HepG2 (cell line): ENCODE measurements at regions not wholly inside any gene's neighbourhood (a gene's known extent, or its start where the extent isn't known, plus 50 kb on each side); places are given as distances from the start of the nearest gene placed in this dataset.

Source experiments
- ATAC-seq: fragments of 200-7000 bp; cut with Tn5 transposase; 3 replicates; pipeline ENCODE4 v1.9.1; 2020; ENCODE audit warnings: mild to moderate bottlenecking, moderate library complexity
- BruUV-seq: library from RNA; stranded (reverse); fragments of 400-500 nt; replicated peaks from 2 replicates; lab custom pipeline; 2021; lab: Mats Ljungman, UMichigan
- CTCF ChIA-PET: fragments of 300-600 bp; formaldehyde crosslinking; extraction: SDS; loops from one replicate; lab custom pipeline; 2021; ENCODE audit warnings: low total read pairs, inconsistent platforms, low intra/inter-chr PET ratio; lab: Yijun Ruan, JAX
- POLR2A ChIA-PET: fragments of 350-600 bp; sonication (Branson Sonifier 250); formaldehyde crosslinking; loops from one replicate; lab custom pipeline; 2020; ENCODE audit warnings: antibody characterized with exemption, inconsistent platforms; lab: Yijun Ruan, JAX
- DNase-seq: peaks from one replicate; pipeline ENCODE4 v3.0.0-alpha.2; 2015; ENCODE audit warnings: low spot score
- FAIRE-seq: peaks from 3 replicates; lab custom pipeline; 2011; peaks lifted over from hg19 to GRCh38; lab: Jason Lieb, UNC
- H2AFZ ChIP-seq: one replicate; pipeline ENCODE4 v1.6.1; 2011; ENCODE audit warnings: low read length, inconsistent platforms
- H3K27ac ChIP-seq: fragments of 300-600 bp; 3 replicates; pipeline ENCODE4 v1.8.0; 2011; ENCODE audit warnings: mixed run types, mild to moderate bottlenecking, mixed read lengths, low read length, inconsistent platforms; ENCODE audit not compliant: insufficient read depth; ENCODE audit errors: extremely low read length
- H3K27me3 ChIP-seq, 2 experiments: fragments of 200-600 bp in 1 of 2; 2 replicates in 1 of 2; 3 replicates in 1 of 2; pipeline versions ENCODE4 v1.6.0 to v1.8.0; 2011; ENCODE audit warnings: low read length in 2 of 2, mild to moderate bottlenecking in 2 of 2, moderate library complexity in 2 of 2, inconsistent platforms in 1 of 2; ENCODE audit not compliant: insufficient read depth in 2 of 2, control insufficient read depth in 1 of 2
- H3K36me3 ChIP-seq, 2 experiments: fragments of 200-600 bp in 1 of 2; replicated peaks in 1 of 2; 2 replicates in 1 of 2; 3 replicates in 1 of 2; pipeline versions ENCODE4 v1.5.1 to v1.8.0; 2011; ENCODE audit warnings: low read length in 2 of 2, inconsistent platforms in 1 of 2; ENCODE audit not compliant: insufficient read depth in 2 of 2, control insufficient read depth in 1 of 2
- H3K4me1 ChIP-seq: 2 replicates; pipeline ENCODE4 v1.5.1; 2012; ENCODE audit warnings: low read length, inconsistent platforms; ENCODE audit not compliant: insufficient read depth
- H3K4me2 ChIP-seq: 2 replicates; pipeline ENCODE4 v1.6.0; 2011; ENCODE audit warnings: low read depth, low read length, inconsistent platforms
- H3K4me3 ChIP-seq, 3 experiments: fragments of 200-600 bp in 1 of 3; sonication (generic), shearing (Covaris generic) in 1 of 3; replicated peaks in 1 of 3; 2 replicates each; pipeline ENCODE4 v1.5.1; 2011 to 2016; ENCODE audit warnings: low read length in 3 of 3, inconsistent platforms in 2 of 3, low read depth in 2 of 3, mild to moderate bottlenecking in 2 of 3, control low read depth in 1 of 3, mixed read lengths in 1 of 3; ENCODE audit not compliant: insufficient read depth in 1 of 3
- H3K79me2 ChIP-seq: one replicate; pipeline ENCODE4 v1.6.1; 2011; ENCODE audit warnings: low read length, inconsistent platforms; ENCODE audit not compliant: insufficient read depth
- H3K9ac ChIP-seq: 2 replicates; pipeline ENCODE4 v1.6.0; 2011; ENCODE audit warnings: mild to moderate bottlenecking, low read depth, low read length, inconsistent platforms; ENCODE audit not compliant: insufficient read depth
- H3K9me3 ChIP-seq: 2 replicates; pipeline ENCODE4 v1.5.1; 2012; ENCODE audit warnings: mild to moderate bottlenecking, low read length
- H4K20me1 ChIP-seq: 2 replicates; pipeline ENCODE4 v1.6.0; 2011; ENCODE audit warnings: inconsistent platforms, mild to moderate bottlenecking, low read length, moderate library complexity; ENCODE audit not compliant: insufficient read depth
- BCL3 ChIP-seq: sonication (generic); formaldehyde crosslinking; IDR thresholded peaks from 2 replicates; pipeline ENCODE4 v1.5.1; 2020; ENCODE audit warnings: mild to moderate bottlenecking, missing genetic modification reagents, moderate library complexity
- GATAD1 ChIP-seq: IDR thresholded peaks from 2 replicates; pipeline ENCODE4 v1.6.1; 2016; ENCODE audit warnings: missing genetic modification reagents, missing compliant biosample characterization
- MTF1 ChIP-seq: sonication (generic); formaldehyde crosslinking; IDR thresholded peaks from 2 replicates; pipeline ENCODE4 v1.5.0; 2020; ENCODE audit warnings: missing genetic modification reagents
- NFIC ChIP-seq: IDR thresholded peaks from 2 replicates; pipeline ENCODE4 v1.6.1; 2012; ENCODE audit warnings: mild to moderate bottlenecking, low read length, inconsistent platforms
- NFYB ChIP-seq: sonication (generic); formaldehyde crosslinking; IDR thresholded peaks from 2 replicates; pipeline ENCODE4 v1.4.0; 2020; ENCODE audit warnings: missing genetic modification reagents
- PCBP2 ChIP-seq: fragments of 200-400 bp; formaldehyde crosslinking; optimal IDR thresholded peaks from 2 replicates; pipeline ENCODE3; 2018; ENCODE audit warnings: low read length, low read depth; ENCODE audit not compliant: poor library complexity, severe bottlenecking
- RBM39 ChIP-seq: fragments of 200-400 bp; formaldehyde crosslinking; IDR thresholded peaks from one replicate; pipeline ENCODE4 v1.6.1; 2018; ENCODE audit warnings: antibody characterized with exemption, mild to moderate bottlenecking, low read depth, low read length; ENCODE audit not compliant: poor library complexity, severe bottlenecking
- TFAP4 ChIP-seq: sonication (generic); IDR thresholded peaks from 2 replicates; pipeline ENCODE4 v1.6.1; 2016; ENCODE audit warnings: low read depth, borderline replicate concordance
- ZBTB43 ChIP-seq: sonication (generic); formaldehyde crosslinking; conservative IDR thresholded peaks from 2 replicates; pipeline ENCODE4 v1.4.0; 2020; ENCODE audit warnings: missing genetic modification reagents
- ZNF207 ChIP-seq: fragments of 450-650 bp; IDR thresholded peaks from 2 replicates; pipeline ENCODE4 v1.6.1; 2016; ENCODE audit warnings: antibody characterized with exemption, borderline replicate concordance
- ZNF234 ChIP-seq: sonication (generic); formaldehyde crosslinking; conservative IDR thresholded peaks from 2 replicates; pipeline ENCODE4 v1.5.1; 2020; ENCODE audit warnings: mild to moderate bottlenecking, missing genetic modification reagents
- ZNF512B ChIP-seq: sonication (generic); formaldehyde crosslinking; IDR thresholded peaks from 2 replicates; pipeline ENCODE4 v1.5.1; 2020; ENCODE audit warnings: missing genetic modification reagents, mild to moderate bottlenecking, borderline replicate concordance
- ZNF678 ChIP-seq: sonication (generic); formaldehyde crosslinking; IDR thresholded peaks from 2 replicates; pipeline ENCODE4 v1.4.0; 2020; ENCODE audit warnings: mild to moderate bottlenecking, missing genetic modification reagents
- WGBS: methylation state at CpG from one replicate; pipeline ENCODE4 v1.1.6; 2017; ENCODE audit warnings: low lambda C conversion rate; 5-methylcytosine and 5-hydroxymethylcytosine counted together
- in situ Hi-C: cut with HindIII; loops from 2 replicates; pipeline ENCODE4 v1.10.0; 2017; ENCODE audit warnings: low pct_unique_long_range_greater_than_20kb; ENCODE audit not compliant: extremely low pct_ligation_motif_present
- intact Hi-C: fragments of 100-400 bp; cut with micrococcal nuclease; formaldehyde crosslinking; loops from one replicate; pipeline ENCODE4 v1.10.0; 2022; ENCODE audit not compliant: unreplicated experiment

GRCh38 chr5:135678640-135679268 is 100.0 kb upstream of the CXCL14 start (continued):
- no peak for TF ChIP-seq GATAD1
- TF ChIP-seq TFAP4, result no peak

GRCh38 chr5:135671966-135672365 is 93.2 kb upstream of the CXCL14 start:
- WGBS, result 6% methylated on average over 3 of the region's 3 CpGs
- TF ChIP-seq ZNF234 (CRISPR knock-in tag) (no peak), ZNF512B (CRISPR knock-in tag) (no peak), MTF1 (CRISPR knock-in tag) (no peak), PCBP2 (no peak), BCL3 (CRISPR knock-in tag) (no peak), ZBTB43 (no peak), NFIC (no peak), NFYB (CRISPR knock-in tag) (no peak), ZNF678 (CRISPR knock-in tag) (no peak), ZNF207 (no peak), RBM39 (no peak)
- no peak overlapping the region for H3K9ac ChIP-seq
- CTCF ChIA-PET, result no interaction called here
- no peak overlapping the region for H3K4me3 ChIP-seq
- in situ Hi-C loops (no loop called here), intact Hi-C loops (no loop called here)
- DNase-seq (no peak), ATAC-seq (no peak), FAIRE-seq (no peak)
- H3K79me2 ChIP-seq, result no peaks in the 10 kb centered on the region
- H3K4me2 ChIP-seq, result no peak overlapping the region
- H2AFZ ChIP-seq, result no peak overlapping the region
- no peaks in the 10 kb centered on the region for H4K20me1 ChIP-seq
- peaks cover 10% of the 10 kb centered on the region; the same call in 1 of the 2 replicates for H3K4me1 ChIP-seq
- BruUV-seq, result no TSS peak
- POLR2A ChIA-PET, result no interaction called here
- no peaks in the 10 kb centered on the region for H3K36me3 ChIP-seq
- 0 out of 5 replicates have a peak, but pooled peaks cover 0 to 4% of the 10 kb centered on the region in 2 experiments for H3K27me3 ChIP-seq
- no peaks in the 10 kb centered on the region for H3K9me3 ChIP-seq
- no peak overlapping the region for H3K27ac ChIP-seq
